Left hindlimb (tissue), 1 donor: ENCODE measurements at regions not wholly inside any gene's neighbourhood (a gene's known extent, or its start where the extent isn't known, plus 50 kb on each side); places are given as distances from the start of the nearest gene placed in this dataset.

ENCODE experiments used
- DNase-seq: peaks from one replicate; pipeline ENCODE4 v3.0.0-alpha.2; 2018

DNA sequence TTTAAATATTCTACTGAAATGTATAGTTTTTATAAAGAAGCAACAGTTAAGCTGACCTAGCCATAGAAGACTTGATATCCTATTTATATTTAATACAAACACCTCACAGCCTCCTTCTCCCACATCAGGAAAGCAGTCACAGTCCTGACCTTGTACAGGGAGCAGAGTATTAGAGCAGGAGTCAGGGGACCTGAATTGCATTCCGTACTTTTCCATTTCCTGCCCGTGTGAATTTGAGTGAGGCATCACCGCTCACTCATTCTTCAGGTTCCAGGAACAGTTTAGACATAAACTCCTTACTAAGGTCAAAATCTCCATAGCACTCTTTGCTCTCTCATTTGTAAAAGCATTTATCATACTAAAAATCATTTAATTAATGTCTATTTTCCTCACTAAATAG lies 482.5 kb upstream of the FAT3 start:
- no peak for DNase-seq

DNA sequence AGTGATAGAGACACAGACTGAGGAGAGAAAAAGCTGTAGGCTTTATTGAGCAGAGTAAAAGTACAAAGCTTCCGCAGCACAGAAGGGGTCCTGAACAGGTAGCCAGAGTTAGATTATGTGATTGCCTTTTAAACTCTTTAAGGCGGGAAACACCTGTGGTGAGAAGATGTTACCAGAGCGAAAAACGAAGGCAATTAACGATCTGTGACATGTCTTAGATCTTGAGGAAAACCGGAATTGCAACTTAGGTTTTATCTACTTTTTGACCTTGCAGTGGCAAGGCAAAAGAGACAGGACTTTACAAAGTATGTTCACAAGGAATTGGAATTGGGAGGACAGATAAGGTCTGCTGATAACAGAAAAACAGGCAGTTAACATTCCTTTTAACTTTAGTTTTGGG lies 493.6 kb upstream of the FAT3 start:
- no peak for DNase-seq

DNA sequence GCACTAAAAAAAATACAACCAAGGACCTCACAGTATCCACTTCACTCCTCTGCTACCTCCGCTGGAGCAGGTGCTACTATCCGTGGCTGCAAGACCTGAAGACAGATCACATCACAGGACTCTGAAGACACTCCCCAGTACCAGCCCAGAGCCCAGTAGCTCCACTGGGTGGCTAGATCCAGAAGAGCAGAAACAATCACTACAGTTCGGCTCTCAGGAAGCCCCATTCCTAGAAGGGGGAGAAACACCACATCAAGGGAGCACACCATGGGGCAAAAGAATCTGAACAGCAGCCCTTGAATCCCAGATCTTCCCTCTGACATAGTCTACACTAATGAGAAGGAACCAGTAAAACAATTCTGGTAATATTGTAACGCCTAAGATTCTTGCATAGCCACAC lies 494.0 kb upstream of the FAT3 start:
- no peak for DNase-seq

GRCh38 chr11:91730057-91730456 lies 494.6 kb upstream of the FAT3 start:
- no peak for DNase-seq

GRCh38 chr11:91717169-91717568 lies 507.4 kb upstream of the FAT3 start:
- DNase-seq = no peak

DNA sequence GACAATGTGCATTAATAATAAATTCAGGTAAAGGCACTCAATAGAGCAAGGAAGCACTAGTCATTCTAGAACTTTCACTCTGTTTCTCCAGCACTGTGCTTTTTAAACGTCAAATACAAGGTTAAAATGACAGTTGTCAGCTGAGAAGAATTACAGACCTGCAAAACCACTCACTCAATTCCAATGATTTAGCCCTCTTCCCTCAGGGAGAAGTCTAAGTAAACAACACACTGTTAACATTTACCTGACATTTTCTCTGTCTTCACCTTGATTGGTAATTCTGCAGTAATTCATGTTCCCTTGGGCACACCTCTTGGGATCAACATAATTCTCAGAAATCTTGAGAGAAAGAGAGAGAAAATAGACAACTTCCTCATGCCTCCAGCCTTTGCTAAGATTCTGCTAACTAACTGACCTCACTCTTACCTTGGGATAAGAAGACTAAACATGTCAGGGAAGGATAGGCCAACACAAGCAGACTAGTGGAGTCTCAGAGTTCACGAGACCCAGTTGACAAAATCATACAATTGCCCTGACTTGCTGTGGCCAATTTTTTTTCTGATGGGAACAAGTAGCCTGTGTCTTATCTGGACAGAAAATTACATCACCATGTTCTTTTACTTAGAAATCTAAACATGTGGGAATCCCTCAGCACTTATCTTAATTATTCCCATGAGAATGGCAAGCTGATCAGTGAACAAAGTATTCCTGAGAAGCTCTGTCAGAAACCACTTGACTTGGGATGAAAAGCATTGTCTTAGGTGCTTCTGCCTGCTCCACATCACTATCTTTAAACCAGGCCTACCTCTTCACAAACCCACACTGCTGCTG lies 516.8 kb upstream of the FAT3 start:
- DNase-seq = no peak

DNA sequence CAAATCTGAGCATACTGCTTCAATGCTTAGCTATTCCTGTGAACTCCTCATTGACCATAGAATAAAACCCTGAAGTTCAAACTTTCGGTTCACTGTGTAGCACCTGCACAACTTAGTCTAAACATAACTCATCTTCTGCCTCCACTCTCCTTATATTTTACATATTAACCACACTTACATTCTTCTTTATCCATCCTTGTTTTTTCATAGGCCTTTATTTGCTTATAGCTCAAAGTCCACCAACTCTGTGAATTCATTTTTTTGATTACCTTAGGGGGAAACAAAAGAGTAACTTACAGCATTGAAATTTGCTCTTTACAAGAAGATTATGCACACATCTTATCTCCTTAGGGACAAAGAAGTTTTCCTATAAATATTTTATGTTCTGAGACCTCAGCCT lies 521.6 kb upstream of the FAT3 start:
- DNase-seq = no peak

- no peak for DNase-seq
Measured at GRCh38 chr11:91700854-91701253, 523.8 kb upstream of the FAT3 start.

GRCh38 chr11:91698845-91699244 lies 525.8 kb upstream of the FAT3 start:
- DNase-seq = no peak

DNA sequence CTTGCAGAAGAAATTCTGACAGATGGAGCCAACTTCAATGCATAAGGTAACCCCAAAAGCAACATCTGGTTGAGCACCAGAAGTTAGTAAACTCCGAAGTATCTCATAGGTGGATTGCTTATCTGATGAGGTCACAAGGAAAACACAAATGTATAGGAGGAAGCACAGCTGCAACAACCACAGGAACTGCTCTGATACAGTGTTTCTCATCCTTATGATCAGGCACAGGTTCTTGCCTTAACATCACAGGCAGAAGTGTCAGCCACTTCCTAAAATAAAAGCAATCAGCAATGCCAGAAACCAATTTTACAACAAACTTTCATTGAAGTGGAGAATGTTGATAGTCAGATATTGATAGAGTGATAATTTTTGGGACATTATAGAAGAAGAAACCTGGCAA lies 530.3 kb upstream of the FAT3 start:
- DNase-seq = no peak

GRCh38 chr11:91691872-91692271 lies 532.7 kb upstream of the FAT3 start:
- no peak for DNase-seq

GRCh38 chr11:91688672-91689071 lies 535.9 kb upstream of the FAT3 start:
- no peak for DNase-seq

GRCh38 chr11:91686700-91687099 lies 537.9 kb upstream of the FAT3 start:
- DNase-seq = no peak

DNA sequence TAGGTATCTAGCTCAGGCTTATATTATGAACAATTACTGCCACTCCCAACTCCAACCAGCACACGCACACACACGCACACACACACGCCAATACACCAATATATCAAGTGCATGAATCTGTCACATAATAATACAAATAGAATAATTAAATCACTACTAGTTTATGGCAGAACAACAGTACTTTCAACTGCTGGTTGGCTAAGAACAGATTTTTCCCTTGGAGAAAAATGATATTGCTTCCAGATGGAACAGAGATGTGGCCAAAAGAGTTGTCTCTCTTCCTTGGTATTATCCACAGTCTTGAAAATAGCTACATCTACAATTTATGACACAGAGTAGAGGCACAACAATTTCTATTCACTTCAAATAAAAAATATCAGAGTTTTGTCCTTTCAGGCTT lies 538.3 kb upstream of the FAT3 start:
- DNase-seq = no peak

- DNase-seq = no peak
Measured at GRCh38 chr11:91673705-91674104, 550.9 kb upstream of the FAT3 start.

DNA sequence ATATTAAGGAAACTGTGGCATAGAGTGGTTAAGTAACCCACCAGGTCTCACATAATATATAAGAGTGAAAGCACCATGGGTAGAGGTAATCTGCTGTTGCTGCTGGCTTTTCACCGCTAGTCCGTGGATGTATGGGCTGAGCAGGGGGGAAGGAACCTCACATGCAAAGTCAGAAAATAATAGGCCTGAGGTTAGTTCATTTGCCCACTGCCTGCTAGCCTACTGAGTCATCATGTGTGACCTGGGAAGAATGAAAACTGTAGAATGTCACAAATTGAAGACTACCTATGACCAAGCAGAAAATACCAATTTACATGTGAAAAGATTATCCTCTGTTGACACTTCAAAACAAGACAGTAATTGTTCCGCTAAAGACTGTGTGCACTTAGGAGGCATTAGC lies 560.1 kb upstream of the FAT3 start:
- no peak for DNase-seq

DNA sequence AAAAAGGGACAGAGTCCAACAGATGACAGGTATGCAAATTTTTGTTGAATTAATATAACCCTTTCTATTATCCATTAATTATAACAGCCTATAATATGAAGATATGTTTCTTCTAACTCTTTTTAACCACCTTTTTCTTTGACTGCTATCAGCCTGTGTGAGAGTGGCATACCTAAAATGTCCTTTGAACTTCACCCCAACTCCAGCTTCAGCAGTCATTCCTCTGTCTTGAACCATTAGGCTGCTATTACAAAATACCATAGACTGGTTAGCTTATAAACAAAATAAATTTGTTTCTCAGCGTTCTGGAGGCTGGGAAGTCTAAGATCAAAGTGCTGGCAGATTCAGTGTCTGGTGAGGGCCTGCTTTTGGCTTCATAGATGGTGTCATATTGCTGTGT lies 564.6 kb upstream of the FAT3 start:
- no peak for DNase-seq

GRCh38 chr11:91654686-91655085 lies 569.9 kb upstream of the FAT3 start:
- no peak for DNase-seq

DNA sequence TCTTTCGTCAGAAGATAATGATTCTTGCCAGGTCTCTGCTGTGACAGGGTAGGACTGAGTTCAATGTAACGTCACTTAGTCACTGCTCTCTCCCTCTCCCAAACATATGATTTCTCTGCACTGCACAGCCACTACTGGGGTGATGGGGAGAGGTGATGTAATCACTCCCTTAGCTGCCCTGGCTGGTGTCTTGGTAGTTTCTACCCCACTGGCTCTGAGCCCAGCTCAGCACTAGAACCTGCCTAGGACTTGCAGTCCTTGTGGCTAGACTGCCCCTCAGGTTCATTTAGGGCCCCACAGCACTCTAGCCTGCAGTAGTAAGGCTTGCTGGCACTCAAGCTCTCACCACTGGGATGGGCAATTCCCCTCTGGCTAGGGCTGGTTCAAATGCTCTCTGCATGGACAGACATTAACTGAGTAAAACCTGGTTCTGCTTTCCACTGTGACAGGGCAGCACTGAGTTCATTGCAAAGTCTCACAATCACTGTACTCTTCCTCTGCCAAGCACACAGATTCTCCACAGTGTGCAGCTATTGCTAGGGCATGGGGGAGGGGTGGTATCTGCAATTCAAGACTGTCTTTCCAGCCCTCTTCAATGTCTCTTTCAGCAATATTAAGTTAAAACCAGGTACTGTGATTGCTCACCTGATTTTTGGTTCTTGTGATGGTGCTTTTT lies 571.4 kb upstream of the FAT3 start:
- no peak for DNase-seq

DNA sequence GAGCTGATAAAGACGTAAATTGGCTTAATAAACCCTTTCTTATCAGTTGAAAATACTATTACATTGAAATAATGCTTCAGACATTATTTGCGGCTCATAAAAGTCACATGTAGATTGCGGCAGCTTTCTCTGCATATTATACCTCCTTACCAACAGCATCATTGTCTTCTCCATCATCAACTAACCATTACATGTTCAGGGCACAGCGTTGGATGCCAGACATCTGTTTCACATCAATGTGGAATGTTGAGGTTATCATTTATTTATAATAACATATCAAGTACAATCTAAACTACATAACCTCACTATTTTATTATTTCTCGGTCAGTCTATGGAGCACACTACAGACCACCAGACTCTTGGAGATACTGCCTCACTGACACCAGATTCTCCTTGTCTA lies 573.8 kb upstream of the FAT3 start:
- DNase-seq = no peak

DNA sequence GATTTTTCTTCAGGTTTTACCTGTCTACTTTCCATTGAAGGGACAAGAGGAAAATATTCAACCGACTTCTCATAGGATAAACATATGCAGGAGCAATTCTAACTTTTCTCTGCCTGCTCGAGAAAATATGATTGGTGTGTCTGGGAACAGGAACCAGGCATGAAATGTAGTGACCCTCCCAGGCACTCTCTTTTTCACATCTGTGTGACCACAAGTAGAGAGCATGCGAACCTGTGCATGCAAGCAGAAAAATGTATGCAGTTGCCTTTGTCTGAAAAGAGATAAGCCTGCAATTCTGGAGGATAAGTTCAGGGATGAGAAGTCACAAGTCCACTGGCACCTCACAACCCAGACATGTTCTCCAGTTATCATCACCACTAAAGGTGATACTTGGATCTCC lies 583.5 kb upstream of the FAT3 start:
- DNase-seq = no peak

- no peak for DNase-seq
Measured at GRCh38 chr11:91639359-91639758, 585.3 kb upstream of the FAT3 start.

DNA sequence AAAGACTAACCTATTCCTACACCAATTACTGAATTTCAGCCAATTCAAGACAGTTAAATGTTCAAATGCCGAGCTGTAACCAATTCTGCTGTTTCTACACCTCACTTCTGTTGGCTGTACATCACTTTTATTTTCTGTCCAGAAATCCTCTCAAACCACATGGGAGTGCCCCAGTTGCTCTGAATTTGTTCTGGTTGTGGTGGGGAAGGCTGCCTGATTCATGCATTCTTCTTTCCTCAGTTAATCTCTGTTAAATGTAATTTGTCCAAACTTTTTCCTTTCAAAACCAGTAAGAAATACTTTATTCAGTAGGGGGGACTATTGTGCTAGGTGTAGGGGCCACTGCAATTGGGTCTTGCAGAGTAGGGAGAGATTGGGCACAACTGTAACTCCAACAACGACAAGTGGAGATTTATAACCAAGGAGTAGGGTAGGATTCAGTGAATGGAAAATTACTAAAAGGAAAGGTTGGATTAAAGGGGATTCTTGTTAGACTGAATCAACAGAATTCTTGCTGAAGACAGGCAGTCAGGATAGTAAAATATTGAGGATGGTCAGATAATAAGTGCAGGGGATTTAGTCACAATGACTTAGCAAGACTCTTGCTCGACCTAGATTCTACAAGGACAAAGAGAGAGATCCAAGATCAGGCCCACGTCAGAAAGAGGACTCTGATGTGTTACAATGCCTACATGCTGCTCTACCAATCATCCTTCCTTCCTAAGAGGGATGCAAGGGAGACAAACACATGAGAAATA lies 593.5 kb upstream of the FAT3 start:
- no peak for DNase-seq

GRCh38 chr11:91625495-91625894 lies 599.1 kb upstream of the FAT3 start:
- no peak for DNase-seq
